ENCODE measurements at regions not wholly inside any gene's neighbourhood (a gene's known extent, or its start where the extent isn't known, plus 50 kb on each side); places are given as distances from the start of the nearest gene placed in this dataset.
A peak's percentile ranks its signal among the peaks of the same experiment; 100 is the strongest.

DNA sequence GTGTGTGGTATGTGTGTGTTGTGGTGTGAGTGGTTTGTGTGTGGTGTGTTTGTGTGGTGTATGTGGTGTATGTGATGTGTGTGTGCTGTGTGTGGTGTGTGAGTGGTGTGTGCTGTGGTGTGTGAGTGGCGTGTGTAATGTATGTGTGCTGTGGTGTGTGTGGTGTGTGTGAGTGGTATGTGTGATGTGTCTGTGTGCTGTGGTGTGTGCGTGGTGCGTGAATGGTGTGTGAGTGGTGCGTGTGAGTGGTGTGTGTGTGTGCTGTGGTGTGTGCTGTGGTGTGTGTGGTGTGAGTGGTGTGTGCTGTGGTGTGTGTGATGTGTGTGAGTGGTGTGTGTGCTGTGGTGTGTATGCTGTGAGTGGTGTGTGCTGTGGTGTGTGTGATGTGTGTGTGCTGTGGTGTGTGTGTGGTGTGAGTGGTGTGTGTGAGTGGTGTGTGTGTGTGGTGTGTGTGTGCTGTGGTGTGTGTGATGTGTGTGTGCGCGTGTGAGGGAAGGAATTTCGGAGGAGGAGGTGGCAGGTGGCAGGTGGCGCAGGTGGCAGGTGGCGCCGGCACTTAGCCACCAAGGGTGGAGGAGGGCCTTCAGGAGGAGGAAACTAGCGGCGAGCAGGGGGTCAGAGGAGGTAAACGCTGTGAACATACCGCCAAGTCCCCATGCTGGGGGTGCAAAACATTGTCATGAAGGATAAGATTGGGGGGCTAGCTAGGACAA lies 191.8 kb downstream of the MELK start:
- DNase-seq: no peak

DNA sequence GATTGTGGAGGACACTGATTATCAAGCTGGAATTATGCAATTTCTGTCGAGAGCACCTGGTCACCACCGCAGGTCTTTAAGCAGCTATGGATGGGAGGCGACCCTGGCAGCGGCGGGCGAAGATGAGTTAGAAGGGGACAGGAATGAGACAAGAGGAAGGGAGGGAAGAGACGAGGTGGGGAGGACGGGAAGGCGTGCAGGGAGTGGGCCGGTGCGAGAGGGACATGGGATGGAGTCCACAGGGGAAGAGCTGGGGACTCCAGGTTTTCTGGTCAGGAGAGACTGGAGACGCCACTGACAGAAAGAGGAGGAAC lies 192.3 kb downstream of the MELK start:
- DNase-seq: no peak

DNA sequence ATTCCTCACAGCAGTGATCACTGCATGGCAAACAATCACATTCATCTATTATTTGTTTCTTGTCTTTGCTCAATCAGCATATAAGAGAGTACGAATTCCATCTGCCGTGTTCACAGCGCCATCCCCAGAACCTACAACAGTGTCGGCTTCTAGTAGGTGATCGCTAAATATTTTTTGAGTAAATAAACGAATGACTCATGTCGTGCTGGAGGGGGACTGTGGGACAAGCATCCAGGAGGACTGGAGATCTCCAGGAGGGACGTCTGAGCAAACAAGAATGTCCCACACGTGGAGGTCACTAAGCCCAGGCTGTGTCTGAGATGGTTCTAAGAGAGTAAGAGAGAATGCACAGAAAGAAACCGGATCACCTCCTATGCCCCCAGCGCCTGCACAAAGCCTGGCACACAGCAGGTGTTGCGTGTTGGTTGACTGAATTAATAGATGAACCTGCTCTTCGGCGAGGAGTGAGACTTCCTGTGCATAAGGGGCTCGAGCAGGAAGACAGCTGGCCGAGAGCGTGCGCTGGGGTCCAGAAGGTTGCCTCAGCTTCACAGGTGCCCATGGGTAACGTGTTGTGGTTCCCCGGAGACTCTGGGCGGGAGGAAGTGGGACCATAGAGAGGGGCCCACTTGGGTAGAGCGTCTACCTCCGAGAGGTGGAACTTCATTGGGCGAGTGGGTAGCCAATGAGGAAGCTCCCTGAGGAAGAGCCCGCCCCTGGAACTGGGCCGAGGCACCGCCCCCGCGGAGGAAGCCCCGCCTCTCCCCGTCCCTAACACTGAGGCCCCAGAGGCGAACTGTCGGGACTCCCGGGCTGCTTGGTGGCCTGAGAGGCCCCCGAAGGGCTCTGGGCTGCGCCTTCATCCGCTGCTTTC lies 193.0 kb downstream of the MELK start:
- DNase-seq: peak; percentile 92

DNA sequence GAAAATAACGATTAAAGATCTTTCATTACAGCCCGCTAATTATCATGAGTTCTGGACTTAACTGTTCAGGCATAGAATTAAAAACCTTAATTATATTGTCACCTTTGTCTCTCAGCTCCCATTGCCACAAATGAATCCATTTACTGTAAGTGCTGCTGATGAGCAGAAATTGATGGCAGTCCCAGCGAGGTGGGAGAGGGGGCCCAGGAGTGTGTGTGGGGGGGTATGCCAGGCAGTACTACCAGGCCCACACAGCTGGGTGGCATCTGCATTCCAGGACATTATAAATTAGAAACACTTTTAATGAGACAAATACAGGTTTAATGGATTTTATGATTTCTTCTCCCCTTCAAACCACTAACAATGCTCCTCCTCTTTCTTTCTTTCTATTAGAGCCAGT lies 196.0 kb downstream of the MELK start:
- no peak for DNase-seq

DNA sequence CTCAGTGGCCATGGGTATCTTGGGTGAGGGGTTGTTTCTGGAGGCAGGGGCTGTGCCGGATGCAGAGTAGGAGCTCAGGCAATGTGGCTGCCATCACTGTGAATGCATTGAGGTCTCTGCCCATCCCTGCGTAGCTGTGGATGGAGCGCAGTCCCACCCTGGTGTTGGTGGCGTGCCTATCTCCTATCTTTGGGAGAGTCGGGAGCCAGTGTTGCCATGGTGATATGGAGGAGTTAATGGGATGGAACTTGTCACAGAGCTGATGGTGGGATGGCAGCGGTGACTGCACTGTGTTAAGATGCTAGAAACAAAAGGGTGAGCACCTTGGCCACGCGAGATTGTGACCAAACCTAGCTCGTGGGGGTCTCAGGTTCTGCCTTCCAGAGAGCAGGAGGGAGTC lies 197.3 kb downstream of the MELK start:
- DNase-seq: no peak

DNA sequence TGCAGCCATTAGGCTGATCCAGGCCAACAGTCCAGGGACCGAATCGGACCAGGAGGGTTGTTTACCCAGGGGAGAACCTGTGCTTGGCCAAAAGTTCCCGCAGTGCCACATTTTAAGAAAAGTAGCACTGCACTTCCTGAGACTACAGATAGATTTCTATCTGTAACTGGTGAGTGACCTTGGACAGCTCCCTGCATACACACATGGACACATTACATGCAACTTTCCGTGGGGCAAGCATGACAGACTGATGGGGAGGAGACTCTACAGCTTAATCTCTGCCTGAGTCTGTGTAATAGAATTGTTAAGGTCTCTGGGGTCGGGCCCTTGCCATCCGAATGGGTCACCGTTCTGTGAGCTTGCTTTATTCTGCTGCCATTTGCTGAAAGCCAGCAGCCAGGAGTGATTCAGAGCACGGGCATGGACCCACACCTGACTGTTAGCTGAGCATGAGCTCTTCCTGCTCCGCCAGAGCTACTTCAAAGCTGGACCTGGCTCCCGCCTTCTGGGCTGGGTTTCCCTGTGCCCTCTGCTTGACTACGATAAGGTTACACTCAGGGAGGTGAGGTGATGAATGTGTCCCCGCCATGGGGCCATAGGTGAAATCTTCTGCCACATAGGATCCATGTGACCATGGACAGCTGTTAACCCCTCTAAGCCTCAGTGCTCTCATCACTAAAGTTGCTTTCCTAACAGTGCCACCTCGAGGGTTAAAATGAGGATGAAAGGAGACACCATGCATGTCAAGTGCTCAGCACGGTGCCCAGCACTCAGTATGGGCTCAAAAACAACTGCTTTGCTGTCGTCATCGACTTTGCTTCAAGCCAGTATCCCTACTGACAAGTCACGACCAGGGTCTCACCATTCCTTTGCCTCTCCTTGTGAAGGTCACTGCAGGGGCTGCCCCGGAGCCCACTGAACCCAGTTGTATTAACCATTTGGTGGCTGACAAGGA lies 200.0 kb downstream of the MELK start:
- DNase-seq: no peak

DNA sequence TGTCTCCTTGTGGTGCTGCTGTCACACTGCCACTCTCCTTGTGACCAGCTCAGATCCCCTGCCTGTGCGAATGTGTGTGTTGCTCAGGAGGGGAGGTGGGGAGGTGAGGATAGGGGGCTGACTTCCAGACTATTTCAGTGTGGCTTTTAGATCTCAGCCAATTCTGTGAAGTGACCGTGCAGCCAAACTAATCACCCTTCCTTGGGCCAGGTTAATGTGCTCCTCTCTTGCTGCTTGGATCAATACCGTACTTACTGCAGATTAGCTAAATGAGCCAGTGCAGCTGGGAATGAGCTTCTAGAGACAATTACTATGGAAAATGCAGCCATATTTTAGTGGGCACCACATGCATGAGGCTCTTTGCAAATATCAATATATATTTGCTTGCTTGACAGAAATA lies 206.0 kb downstream of the MELK start:
- DNase-seq: no peak

DNA sequence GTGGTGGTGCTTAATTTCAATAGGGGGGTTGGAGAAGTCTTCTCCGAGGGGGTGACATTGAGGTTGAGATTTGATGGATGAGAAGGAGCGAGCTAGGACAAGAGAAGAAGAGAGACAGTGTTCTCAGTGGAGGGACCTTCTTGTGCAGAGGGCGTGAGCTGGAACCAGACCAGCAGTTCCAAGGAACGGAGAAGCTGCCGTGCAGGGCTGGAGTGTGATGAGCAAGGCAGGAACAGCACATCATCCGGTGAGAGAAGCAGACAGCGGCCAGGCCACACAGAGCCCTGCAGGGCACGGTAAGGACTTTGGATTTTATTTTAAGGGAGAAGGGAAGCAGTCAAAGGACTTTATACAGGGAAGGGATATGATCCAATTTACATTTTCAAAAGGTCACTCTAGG lies 206.9 kb downstream of the MELK start:
- DNase-seq: no peak

DNA sequence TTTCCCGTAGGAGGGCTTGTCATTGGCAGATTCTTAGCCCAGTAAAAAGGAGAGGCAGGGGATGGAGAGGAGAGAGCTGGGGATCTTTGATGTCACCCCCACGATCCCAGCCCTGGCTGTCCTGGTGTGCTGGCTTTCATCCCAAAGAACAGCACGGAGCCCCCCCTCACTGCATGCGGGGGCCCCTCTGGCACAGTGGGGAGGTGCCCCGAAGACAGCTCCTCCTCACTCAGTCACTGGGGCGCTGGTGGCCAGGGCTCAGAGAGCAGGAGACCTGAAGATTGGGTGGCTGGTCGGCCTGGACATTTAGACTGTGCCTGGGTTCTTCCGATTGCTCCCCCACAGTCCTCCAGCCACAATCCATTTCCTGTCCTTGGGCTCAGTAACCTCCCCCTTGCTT lies 207.5 kb downstream of the MELK start:
- DNase-seq: no peak

DNA sequence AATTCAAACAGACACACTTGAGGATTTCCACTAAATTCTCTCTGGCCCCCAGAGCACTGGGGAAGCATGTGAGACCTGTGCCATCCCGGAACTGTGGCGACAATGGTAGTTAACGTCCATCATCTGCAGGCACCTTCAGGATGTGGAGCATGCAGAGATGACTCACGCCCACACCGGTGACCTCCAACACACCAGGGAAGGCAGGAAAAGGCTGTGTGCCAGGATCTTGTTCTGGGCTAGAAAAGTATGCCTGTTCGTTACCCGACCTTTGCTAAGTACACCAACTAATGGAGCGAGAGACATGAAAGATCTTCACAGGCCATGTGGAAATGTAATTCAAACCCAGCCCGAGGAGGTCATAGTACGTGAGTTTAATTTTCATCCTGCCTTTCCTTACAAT lies 208.8 kb downstream of the MELK start:
- no peak for DNase-seq
